Smooth muscle cell (in vitro differentiated cells): ENCODE measurements at regions not wholly inside any gene's neighbourhood (a gene's known extent, or its start where the extent isn't known, plus 50 kb on each side); places are given as distances from the start of the nearest gene placed in this dataset.
"Not testable (repeated sequence)": the region's sequence is repeated elsewhere in the genome, so short reads cannot be mapped to it uniquely, and the experiment has no call there.

Experiments
- DNase-seq: peaks from one replicate; lab custom pipeline; 2025; ENCODE audit not compliant: unreplicated experiment; lab: John Stamatoyannopoulos, UW
- H2AFZ ChIP-seq: fragments of 200-600 bp; sonication (generic); 2 replicates; pipeline ENCODE4 v1.6.0; 2016; ENCODE audit warnings: antibody characterized with exemption, low read depth, mild to moderate bottlenecking
- H3F3A ChIP-seq: fragments of 200-600 bp; sonication (generic); 2 replicates; pipeline ENCODE4 v1.6.0; 2017; ENCODE audit warnings: antibody characterized with exemption, low read depth
- H3K27ac ChIP-seq: fragments of 200-600 bp; sonication (generic); 2 replicates; pipeline ENCODE4 v1.5.1; 2016; ENCODE audit warnings: low read depth, mild to moderate bottlenecking
- H3K27me3 ChIP-seq: fragments of 200-600 bp; sonication (generic); 2 replicates; pipeline ENCODE4 v1.6.1; 2016; ENCODE audit warnings: low read depth, mild to moderate bottlenecking
- H3K36me3 ChIP-seq: fragments of 200-600 bp; sonication (generic); 2 replicates; pipeline ENCODE4 v1.5.1; 2016; ENCODE audit warnings: low read depth
- H3K4me1 ChIP-seq: fragments of 200-600 bp; sonication (generic); 2 replicates; pipeline ENCODE4 v1.5.1; 2016; ENCODE audit warnings: low read depth
- H3K4me2 ChIP-seq: fragments of 200-600 bp; sonication (generic); 2 replicates; pipeline ENCODE4 v1.6.0; 2016; ENCODE audit warnings: mild to moderate bottlenecking
- H3K4me3 ChIP-seq: fragments of 200-600 bp; sonication (generic); 2 replicates; pipeline ENCODE4 v1.5.1; 2016; ENCODE audit warnings: mild to moderate bottlenecking
- H3K79me2 ChIP-seq: fragments of 200-600 bp; sonication (generic); 2 replicates; pipeline ENCODE4 v1.6.0; 2016; ENCODE audit warnings: low read depth, mild to moderate bottlenecking
- H3K9ac ChIP-seq: fragments of 200-600 bp; sonication (generic); 2 replicates; pipeline ENCODE4 v1.6.0; 2016; ENCODE audit warnings: low read depth
- H3K9me3 ChIP-seq: fragments of 200-600 bp; sonication (generic); replicated peaks from 2 replicates; pipeline ENCODE4 v1.5.1; 2016; ENCODE audit warnings: low read depth
- H4K20me1 ChIP-seq: fragments of 200-600 bp; sonication (generic); 2 replicates; pipeline ENCODE4 v1.6.0; 2016; ENCODE audit warnings: low read depth
- CTCF ChIP-seq: fragments of 200-600 bp; sonication (generic); IDR thresholded peaks from 2 replicates; pipeline ENCODE4 v1.5.1; 2017; ENCODE audit warnings: borderline replicate concordance, mild to moderate bottlenecking, antibody characterized with exemption; ENCODE audit not compliant: insufficient read depth, poor library complexity, severe bottlenecking
- WGBS: methylation state at CpG from one replicate; pipeline ENCODE4 v1.1.7; 2016; ENCODE audit warnings: low lambda C conversion rate; 5-methylcytosine and 5-hydroxymethylcytosine counted together

- no peak for DNase-seq
- no peaks in the 10 kb centered on the region for H4K20me1 ChIP-seq
- H3K27me3 ChIP-seq: no peaks in the 10 kb centered on the region
- TF ChIP-seq CTCF: no peak
- H3K79me2 ChIP-seq: no peaks in the 10 kb centered on the region
- no peaks in the 10 kb centered on the region for H3K4me1 ChIP-seq
- no peaks in the 10 kb centered on the region for H3F3A ChIP-seq
- no peaks in the 10 kb centered on the region for H3K36me3 ChIP-seq
- no peaks in the 10 kb centered on the region for H3K9me3 ChIP-seq
- H3K9ac ChIP-seq: no peak overlapping the region
- WGBS: 85% methylated on average over 3 of the region's 3 CpGs
- no peak overlapping the region for H3K27ac ChIP-seq
- no peak overlapping the region for H3K4me3 ChIP-seq
- H3K4me2 ChIP-seq: no peak overlapping the region
- H2AFZ ChIP-seq: no peak overlapping the region
Measured at GRCh38 chr4:107439401-107439800, 280.6 kb downstream of the PAPSS1 start.

- not testable (repeated sequence) for H2AFZ ChIP-seq, H3K9me3 ChIP-seq, DNase-seq, H3K4me1 ChIP-seq, H4K20me1 ChIP-seq, H3K4me2 ChIP-seq, H3K27me3 ChIP-seq, H3K27ac ChIP-seq, H3K9ac ChIP-seq, H3F3A ChIP-seq, H3K36me3 ChIP-seq, H3K79me2 ChIP-seq, H3K4me3 ChIP-seq
- WGBS: 59% methylated on average over 1 of the region's 1 CpG
Measured at GRCh38 chr4:107436471-107436870, 283.6 kb downstream of the PAPSS1 start.

GRCh38 chr4:107432451-107432850, 287.6 kb downstream of the PAPSS1 start:
- no peak for DNase-seq
- Histone ChIP-seq H3K9me3 (no peaks in the 10 kb centered on the region), H3K36me3 (no peaks in the 10 kb centered on the region), H3K27me3 (no peaks in the 10 kb centered on the region), H3K4me3 (no peak overlapping the region), H4K20me1 (no peaks in the 10 kb centered on the region), H3K4me1 (no peaks in the 10 kb centered on the region), H2AFZ (no peak overlapping the region), H3K27ac (no peak overlapping the region), H3K4me2 (no peak overlapping the region), H3K9ac (no peak overlapping the region), H3K79me2 (no peaks in the 10 kb centered on the region), H3F3A (no peaks in the 10 kb centered on the region)
- TF ChIP-seq CTCF: no peak

- no peak overlapping the region for H3K9ac ChIP-seq
- no peaks in the 10 kb centered on the region for H4K20me1 ChIP-seq
- H3K4me2 ChIP-seq: peak overlapping the region; percentile 41
- H3K4me3 ChIP-seq: no peak overlapping the region
- no peaks in the 10 kb centered on the region for H3K36me3 ChIP-seq
- no peaks in the 10 kb centered on the region for H3K27me3 ChIP-seq
- peaks cover 4% of the 10 kb centered on the region for H3F3A ChIP-seq
- no peaks in the 10 kb centered on the region for H3K79me2 ChIP-seq
- DNase-seq: no peak
- peak overlapping the region; percentile 37 for H2AFZ ChIP-seq
- WGBS: 24% methylated on average over 2 of the region's 2 CpGs
- H3K9me3 ChIP-seq: no peaks in the 10 kb centered on the region
- no peak for TF ChIP-seq CTCF
- no peak overlapping the region for H3K27ac ChIP-seq
- H3K4me1 ChIP-seq: no peaks in the 10 kb centered on the region
Measured at GRCh38 chr4:107423677-107424405, 296.2 kb downstream of the PAPSS1 start.

GRCh38 chr4:107419536-107419935, 300.5 kb downstream of the PAPSS1 start:
- H3K79me2 ChIP-seq, H3K4me2 ChIP-seq, H3K27me3 ChIP-seq, H3K36me3 ChIP-seq, H3K9me3 ChIP-seq, H3K4me1 ChIP-seq, H3F3A ChIP-seq, H3K4me3 ChIP-seq, DNase-seq, H3K9ac ChIP-seq, H4K20me1 ChIP-seq, H2AFZ ChIP-seq: not testable (repeated sequence)
- 75% methylated on average over 2 of the region's 2 CpGs for WGBS
- peak overlapping the region; percentile 73 for H3K27ac ChIP-seq
